OCI-LY3 (cell line): ENCODE measurements at regions not wholly inside any gene's neighbourhood (a gene's known extent, or its start where the extent isn't known, plus 50 kb on each side); places are given as distances from the start of the nearest gene placed in this dataset.
"Not testable (repeated sequence)": the region's sequence is repeated elsewhere in the genome, so short reads cannot be mapped to it uniquely, and the experiment has no call there.

ENCODE experiments used
- H2AFZ ChIP-seq: fragments of 200-600, 300-600 bp; shearing (Covaris generic); 2 replicates; pipeline ENCODE4 v1.6.0; 2014; ENCODE audit warnings: antibody characterized with exemption, low read depth, low read length
- H3K27ac ChIP-seq: fragments of 200-600, 300-600 bp; sonication (generic); 2 replicates; pipeline ENCODE4 v1.5.1; 2014; ENCODE audit warnings: mild to moderate bottlenecking, low read length, moderate library complexity, mixed read lengths
- H3K27me3 ChIP-seq: fragments of 200-600, 300-600 bp; sonication (generic); 2 replicates; pipeline ENCODE4 v1.6.1; 2014; ENCODE audit warnings: low read depth, low read length, mixed read lengths
- H3K36me3 ChIP-seq: fragments of 200-600, 300-600 bp; sonication (generic); replicated peaks from 2 replicates; pipeline ENCODE3; 2014; ENCODE audit warnings: low read depth, low read length, mixed read lengths
- H3K4me1 ChIP-seq: fragments of 300-600, 200-600 bp; sonication (generic); 2 replicates; pipeline ENCODE4 v1.6.1; 2014; ENCODE audit warnings: low read length, mixed read lengths
- H3K4me2 ChIP-seq: fragments of 200-600, 300-600 bp; sonication (generic); 2 replicates; pipeline ENCODE4 v1.6.1; 2014; ENCODE audit warnings: low read length, mixed read lengths
- H3K4me3 ChIP-seq: fragments of 300-600, 200-600 bp; sonication (generic); 2 replicates; pipeline ENCODE4 v1.5.1; 2014; ENCODE audit warnings: antibody characterized with exemption, mild to moderate bottlenecking, low read length, moderate library complexity
- H3K79me2 ChIP-seq: fragments of 300-600, 200-600 bp; shearing (Covaris generic); 2 replicates; pipeline ENCODE4 v1.6.1; 2014; ENCODE audit warnings: mild to moderate bottlenecking, low read length, mixed read lengths
- H3K9ac ChIP-seq: fragments of 300-600, 200-600 bp; shearing (Covaris generic); 2 replicates; pipeline ENCODE4 v1.6.0; 2014; ENCODE audit warnings: mild to moderate bottlenecking, low read length, moderate library complexity
- H3K9me3 ChIP-seq: fragments of 200-600, 300-600 bp; shearing (Covaris generic); 2 replicates; pipeline ENCODE4 v1.6.1; 2014; ENCODE audit warnings: low read length, mixed read lengths; ENCODE audit not compliant: insufficient read depth
- H4K20me1 ChIP-seq: fragments of 200-600, 300-600 bp; sonication (generic); 2 replicates; pipeline ENCODE4 v1.6.1; 2016; ENCODE audit warnings: low read length, mixed read lengths; ENCODE audit not compliant: insufficient read depth
- CTCF ChIP-seq: fragments of 200-600, 300-600 bp; sonication (generic); IDR thresholded peaks from 2 replicates; pipeline ENCODE4 v1.5.1; 2014; ENCODE audit warnings: antibody characterized with exemption, low read length, low read depth
- EZH2phosphoT487 ChIP-seq: fragments of 200-600 bp; shearing (Covaris generic); IDR thresholded peaks from 2 replicates; pipeline ENCODE4 v1.6.1; 2018; ENCODE audit warnings: antibody characterized with exemption, mixed run types, low read depth

- Histone ChIP-seq H3K4me1 (no peaks in the 10 kb centered on the region), H3K4me2 (no peak overlapping the region), H3K79me2 (no peaks in the 10 kb centered on the region), H3K27ac (no peak overlapping the region), H3K9ac (no peak overlapping the region), H4K20me1 (no peaks in the 10 kb centered on the region), H2AFZ (no peak overlapping the region), H3K27me3 (no peaks in the 10 kb centered on the region), H3K9me3 (no peaks in the 10 kb centered on the region), H3K4me3 (no peak overlapping the region), H3K36me3 (no peaks in the 10 kb centered on the region)
- TF ChIP-seq EZH2phosphoT487 (no peak), CTCF (no peak)
Observed at GRCh38 chrX:143340190-143340589, 177.1 kb downstream of the SPANXN3 start.

- H3K4me1 ChIP-seq, result no peaks in the 10 kb centered on the region
Observed at GRCh38 chrX:143336261-143336660, 181.0 kb downstream of the SPANXN3 start.

GRCh38 chrX:143319526-143319925 lies 197.7 kb downstream of the SPANXN3 start:
- no peak for TF ChIP-seq CTCF
- Histone ChIP-seq H2AFZ (no peak overlapping the region), H3K4me1 (no peaks in the 10 kb centered on the region), H3K27ac (no peak overlapping the region), H3K36me3 (no peaks in the 10 kb centered on the region), H3K9ac (no peak overlapping the region), H3K27me3 (no peaks in the 10 kb centered on the region), H3K4me3 (no peak overlapping the region), H3K4me2 (no peak overlapping the region), H3K79me2 (no peaks in the 10 kb centered on the region), H4K20me1 (no peaks in the 10 kb centered on the region), H3K9me3 (no peaks in the 10 kb centered on the region)

More at GRCh38 chrX:143336261-143336660, 181.0 kb downstream of the SPANXN3 start:
- no peak overlapping the region for H3K4me3 ChIP-seq
- H4K20me1 ChIP-seq, result no peaks in the 10 kb centered on the region
- H3K27ac ChIP-seq, result no peak overlapping the region
- H3K36me3 ChIP-seq, result no peaks in the 10 kb centered on the region
- H3K9ac ChIP-seq, result no peak overlapping the region
- no peak overlapping the region for H3K4me2 ChIP-seq
- no peak overlapping the region for H2AFZ ChIP-seq
- H3K27me3 ChIP-seq, result no peaks in the 10 kb centered on the region
- H3K9me3 ChIP-seq, result no peaks in the 10 kb centered on the region
- no peak for TF ChIP-seq EZH2phosphoT487
- no peaks in the 10 kb centered on the region for H3K79me2 ChIP-seq

GRCh38 chrX:143318857-143319256 lies 198.4 kb downstream of the SPANXN3 start:
- H3K27ac ChIP-seq, H3K4me2 ChIP-seq, H3K27me3 ChIP-seq, H3K36me3 ChIP-seq, H3K79me2 ChIP-seq, H4K20me1 ChIP-seq, H3K9me3 ChIP-seq, H3K9ac ChIP-seq, H3K4me1 ChIP-seq, H3K4me3 ChIP-seq, H2AFZ ChIP-seq: not testable (repeated sequence)

- no peak overlapping the region for H3K9ac ChIP-seq
- H4K20me1 ChIP-seq, result no peaks in the 10 kb centered on the region
- no peaks in the 10 kb centered on the region for H3K9me3 ChIP-seq
- H3K4me3 ChIP-seq, result no peak overlapping the region
- H3K4me1 ChIP-seq, result no peaks in the 10 kb centered on the region
- no peak for TF ChIP-seq EZH2phosphoT487
- no peak for TF ChIP-seq CTCF
- H3K79me2 ChIP-seq, result no peaks in the 10 kb centered on the region
- no peak overlapping the region for H3K27ac ChIP-seq
- H2AFZ ChIP-seq, result no peak overlapping the region
- no peaks in the 10 kb centered on the region for H3K27me3 ChIP-seq
- H3K4me2 ChIP-seq, result no peak overlapping the region
- no peaks in the 10 kb centered on the region for H3K36me3 ChIP-seq
Observed at GRCh38 chrX:143306991-143307937, 210.0 kb downstream of the SPANXN3 start.
